Stimulated activated naive CD8-positive, alpha-beta T cell treated with anti-CD3 and anti-CD28 coated beads, Interleukin-15, Interleukin-2, amounts not matched to agents 100 ng/mL and 50 ng/mL, for 24 hours (primary cell): ENCODE measurements at regions not wholly inside any gene's neighbourhood (a gene's known extent, or its start where the extent isn't known, plus 50 kb on each side); places are given as distances from the start of the nearest gene placed in this dataset.

Source experiments
- H3K27ac Mint-ChIP-seq: one replicate; pipeline ENCODE4 v1.8.0; 2021; ENCODE audit warnings: mild to moderate bottlenecking, mixed read lengths
- H3K27me3 Mint-ChIP-seq: one replicate; pipeline ENCODE4 v1.8.0; 2021; ENCODE audit warnings: mixed read lengths
- H3K36me3 Mint-ChIP-seq: one replicate; pipeline ENCODE4 v1.8.0; 2021; ENCODE audit warnings: low read depth, mixed read lengths
- H3K4me1 Mint-ChIP-seq: one replicate; pipeline ENCODE4 v1.8.0; 2021; ENCODE audit warnings: low read depth, mixed read lengths
- H3K4me3 Mint-ChIP-seq: one replicate; pipeline ENCODE4 v1.8.0; 2021; ENCODE audit warnings: mild to moderate bottlenecking, mixed read lengths
- H3K9me3 Mint-ChIP-seq: one replicate; pipeline ENCODE4 v1.8.0; 2021; ENCODE audit warnings: mixed read lengths

- H3K27me3 Mint-ChIP-seq, result no peaks in the 10 kb centered on the region
- no peaks in the 10 kb centered on the region for H3K9me3 Mint-ChIP-seq
- no peak overlapping the region for H3K27ac Mint-ChIP-seq
- H3K36me3 Mint-ChIP-seq, result no peaks in the 10 kb centered on the region
- H3K4me3 Mint-ChIP-seq, result no peak overlapping the region
- H3K4me1 Mint-ChIP-seq, result peaks cover 10% of the 10 kb centered on the region
These were observed 88.2 kb downstream of the PSMG1 start for GRCh38 chr21:39094847-39095579.

- no peaks in the 10 kb centered on the region for H3K27me3 Mint-ChIP-seq
- no peaks in the 10 kb centered on the region for H3K36me3 Mint-ChIP-seq
- no peak overlapping the region for H3K4me3 Mint-ChIP-seq
These were observed 89.0 kb downstream of the PSMG1 start for GRCh38 chr21:39094087-39094780.

GRCh38 chr21:39093526-39093925, 89.7 kb downstream of the PSMG1 start:
- peaks cover 10% of the 10 kb centered on the region for H3K4me1 Mint-ChIP-seq
- no peaks in the 10 kb centered on the region for H3K9me3 Mint-ChIP-seq
- no peaks in the 10 kb centered on the region for H3K36me3 Mint-ChIP-seq
- H3K27me3 Mint-ChIP-seq, result no peaks in the 10 kb centered on the region
- H3K27ac Mint-ChIP-seq, result no peak overlapping the region
- H3K4me3 Mint-ChIP-seq, result no peak overlapping the region

More at GRCh38 chr21:39094087-39094780, 89.0 kb downstream of the PSMG1 start:
- no peaks in the 10 kb centered on the region for H3K9me3 Mint-ChIP-seq
- no peak overlapping the region for H3K27ac Mint-ChIP-seq
- H3K4me1 Mint-ChIP-seq, result peaks cover 10% of the 10 kb centered on the region

- peaks cover 3% of the 10 kb centered on the region for H3K4me1 Mint-ChIP-seq
- no peaks in the 10 kb centered on the region for H3K36me3 Mint-ChIP-seq
- H3K27me3 Mint-ChIP-seq, result no peaks in the 10 kb centered on the region
- no peak overlapping the region for H3K4me3 Mint-ChIP-seq
- no peaks in the 10 kb centered on the region for H3K9me3 Mint-ChIP-seq
- H3K27ac Mint-ChIP-seq, result no peak overlapping the region
These were observed 94.3 kb downstream of the PSMG1 start for GRCh38 chr21:39088831-39089380.

GRCh38 chr21:39088031-39088370, 95.2 kb downstream of the PSMG1 start:
- H3K36me3 Mint-ChIP-seq, result no peaks in the 10 kb centered on the region
- H3K4me3 Mint-ChIP-seq, result no peak overlapping the region
- no peaks in the 10 kb centered on the region for H3K27me3 Mint-ChIP-seq
- no peaks in the 10 kb centered on the region for H3K9me3 Mint-ChIP-seq
- H3K27ac Mint-ChIP-seq, result no peak overlapping the region
- no peaks in the 10 kb centered on the region for H3K4me1 Mint-ChIP-seq

GRCh38 chr21:39087238-39088030, 95.8 kb downstream of the PSMG1 start:
- H3K9me3 Mint-ChIP-seq, result no peaks in the 10 kb centered on the region
- no peaks in the 10 kb centered on the region for H3K36me3 Mint-ChIP-seq
- no peaks in the 10 kb centered on the region for H3K27me3 Mint-ChIP-seq
- H3K4me3 Mint-ChIP-seq, result no peak overlapping the region
- no peaks in the 10 kb centered on the region for H3K4me1 Mint-ChIP-seq
- no peak overlapping the region for H3K27ac Mint-ChIP-seq

- Mint-ChIP-seq H3K9me3 (no peaks in the 10 kb centered on the region), H3K36me3 (no peaks in the 10 kb centered on the region), H3K4me1 (no peaks in the 10 kb centered on the region), H3K27me3 (no peaks in the 10 kb centered on the region), H3K4me3 (no peak overlapping the region), H3K27ac (no peak overlapping the region)
These were observed 96.7 kb downstream of the PSMG1 start for GRCh38 chr21:39086547-39086946.

GRCh38 chr21:39085843-39086405, 97.3 kb downstream of the PSMG1 start:
- no peaks in the 10 kb centered on the region for H3K4me1 Mint-ChIP-seq
- H3K36me3 Mint-ChIP-seq, result no peaks in the 10 kb centered on the region
- H3K9me3 Mint-ChIP-seq, result no peaks in the 10 kb centered on the region
- no peak overlapping the region for H3K27ac Mint-ChIP-seq
- H3K4me3 Mint-ChIP-seq, result no peak overlapping the region
- H3K27me3 Mint-ChIP-seq, result no peaks in the 10 kb centered on the region

GRCh38 chr21:39084979-39085729, 98.1 kb downstream of the PSMG1 start:
- H3K36me3 Mint-ChIP-seq, result no peaks in the 10 kb centered on the region
- H3K27me3 Mint-ChIP-seq, result no peaks in the 10 kb centered on the region
- no peak overlapping the region for H3K4me3 Mint-ChIP-seq
- no peak overlapping the region for H3K27ac Mint-ChIP-seq
- no peaks in the 10 kb centered on the region for H3K4me1 Mint-ChIP-seq
- H3K9me3 Mint-ChIP-seq, result no peaks in the 10 kb centered on the region

GRCh38 chr21:39084073-39084472, 99.2 kb downstream of the PSMG1 start:
- no peaks in the 10 kb centered on the region for H3K9me3 Mint-ChIP-seq

GRCh38 chr21:39083377-39084008, 99.8 kb downstream of the PSMG1 start:
- Mint-ChIP-seq H3K36me3 (no peaks in the 10 kb centered on the region), H3K9me3 (no peaks in the 10 kb centered on the region), H3K27ac (no peak overlapping the region), H3K4me1 (no peaks in the 10 kb centered on the region), H3K4me3 (no peak overlapping the region), H3K27me3 (no peaks in the 10 kb centered on the region)

More at GRCh38 chr21:39084073-39084472, 99.2 kb downstream of the PSMG1 start:
- Mint-ChIP-seq H3K27me3 (no peaks in the 10 kb centered on the region), H3K27ac (no peak overlapping the region), H3K4me1 (no peaks in the 10 kb centered on the region), H3K4me3 (no peak overlapping the region), H3K36me3 (no peaks in the 10 kb centered on the region)

GRCh38 chr21:39082656-39083376, 100.4 kb downstream of the PSMG1 start:
- H3K27ac Mint-ChIP-seq, result no peak overlapping the region
- H3K4me1 Mint-ChIP-seq, result no peaks in the 10 kb centered on the region
- no peak overlapping the region for H3K4me3 Mint-ChIP-seq
- H3K9me3 Mint-ChIP-seq, result no peaks in the 10 kb centered on the region
- no peaks in the 10 kb centered on the region for H3K36me3 Mint-ChIP-seq
- H3K27me3 Mint-ChIP-seq, result no peaks in the 10 kb centered on the region

GRCh38 chr21:39080366-39080765, 102.9 kb downstream of the PSMG1 start:
- H3K9me3 Mint-ChIP-seq, result peaks cover 4% of the 10 kb centered on the region
- H3K4me3 Mint-ChIP-seq, result no peak overlapping the region
- H3K27ac Mint-ChIP-seq, result no peak overlapping the region
- peaks cover 3% of the 10 kb centered on the region for H3K27me3 Mint-ChIP-seq
- no peaks in the 10 kb centered on the region for H3K4me1 Mint-ChIP-seq
- H3K36me3 Mint-ChIP-seq, result no peaks in the 10 kb centered on the region
